ENCODE measurements at regions not wholly inside any gene's neighbourhood (a gene's known extent, or its start where the extent isn't known, plus 50 kb on each side); places are given as distances from the start of the nearest gene placed in this dataset.

- no peaks in the 10 kb centered on the region for H4K20me1 ChIP-seq (ENCODE audit: insufficient read depth)
- H3K27me3 ChIP-seq (ENCODE audit: insufficient read depth, low read depth, low read length) = no peaks in the 10 kb centered on the region
- H3K36me3 ChIP-seq (ENCODE audit: insufficient read depth, low read length) = no peaks in the 10 kb centered on the region
- no peaks in the 10 kb centered on the region for H3K9me2 ChIP-seq (ENCODE audit: insufficient read depth, low read length)
- no peak overlapping the region for H3K9ac ChIP-seq (ENCODE audit: low read length)
- no peaks in the 10 kb centered on the region for H3K9me3 ChIP-seq (ENCODE audit: low read length)
- H3K27ac ChIP-seq (ENCODE audit: low read length) = no peak overlapping the region
- no peaks in the 10 kb centered on the region for H3K79me2 ChIP-seq (replicated peaks; ENCODE audit: insufficient read depth, low read length)
- no peak overlapping the region for H2AFZ ChIP-seq (ENCODE audit: low read depth, low read length)
- no peak overlapping the region for H3K4me3 ChIP-seq (ENCODE audit: low read length)
- TF ChIP-seq, protein P1, sequence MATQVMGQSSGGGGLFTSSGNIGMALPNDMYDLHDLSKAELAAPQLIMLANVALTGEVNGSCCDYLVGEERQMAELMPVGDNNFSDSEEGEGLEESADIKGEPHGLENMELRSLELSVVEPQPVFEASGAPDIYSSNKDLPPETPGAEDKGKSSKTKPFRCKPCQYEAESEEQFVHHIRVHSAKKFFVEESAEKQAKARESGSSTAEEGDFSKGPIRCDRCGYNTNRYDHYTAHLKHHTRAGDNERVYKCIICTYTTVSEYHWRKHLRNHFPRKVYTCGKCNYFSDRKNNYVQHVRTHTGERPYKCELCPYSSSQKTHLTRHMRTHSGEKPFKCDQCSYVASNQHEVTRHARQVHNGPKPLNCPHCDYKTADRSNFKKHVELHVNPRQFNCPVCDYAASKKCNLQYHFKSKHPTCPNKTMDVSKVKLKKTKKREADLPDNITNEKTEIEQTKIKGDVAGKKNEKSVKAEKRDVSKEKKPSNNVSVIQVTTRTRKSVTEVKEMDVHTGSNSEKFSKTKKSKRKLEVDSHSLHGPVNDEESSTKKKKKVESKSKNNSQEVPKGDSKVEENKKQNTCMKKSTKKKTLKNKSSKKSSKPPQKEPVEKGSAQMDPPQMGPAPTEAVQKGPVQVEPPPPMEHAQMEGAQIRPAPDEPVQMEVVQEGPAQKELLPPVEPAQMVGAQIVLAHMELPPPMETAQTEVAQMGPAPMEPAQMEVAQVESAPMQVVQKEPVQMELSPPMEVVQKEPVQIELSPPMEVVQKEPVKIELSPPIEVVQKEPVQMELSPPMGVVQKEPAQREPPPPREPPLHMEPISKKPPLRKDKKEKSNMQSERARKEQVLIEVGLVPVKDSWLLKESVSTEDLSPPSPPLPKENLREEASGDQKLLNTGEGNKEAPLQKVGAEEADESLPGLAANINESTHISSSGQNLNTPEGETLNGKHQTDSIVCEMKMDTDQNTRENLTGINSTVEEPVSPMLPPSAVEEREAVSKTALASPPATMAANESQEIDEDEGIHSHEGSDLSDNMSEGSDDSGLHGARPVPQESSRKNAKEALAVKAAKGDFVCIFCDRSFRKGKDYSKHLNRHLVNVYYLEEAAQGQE (IDR thresholded peaks at IDR 0.05; ENCODE audit: borderline replicate concordance) = no peak
- TF ChIP-seq EZH2 (IDR thresholded peaks at IDR 0.05; ENCODE audit: borderline replicate concordance, insufficient read depth, low read length, poor library complexity, severe bottlenecking) (no peak), MXI1 (conservative IDR thresholded peaks at IDR 0.05; ENCODE audit: poor library complexity, severe bottlenecking) (no peak), RAD21 (conservative IDR thresholded peaks at IDR 0.05) (no peak), POLR2AphosphoS5 (IDR thresholded peaks at IDR 0.05) (no peak), EP300 (conservative IDR thresholded peaks at IDR 0.05; ENCODE audit: poor library complexity, severe bottlenecking) (no peak), SMC3 (conservative IDR thresholded peaks at IDR 0.05; ENCODE audit: poor library complexity) (no peak), TAF1 (IDR thresholded peaks at IDR 0.05; ENCODE audit: low read depth) (no peak)
- TF ChIP-seq, protein P2, sequence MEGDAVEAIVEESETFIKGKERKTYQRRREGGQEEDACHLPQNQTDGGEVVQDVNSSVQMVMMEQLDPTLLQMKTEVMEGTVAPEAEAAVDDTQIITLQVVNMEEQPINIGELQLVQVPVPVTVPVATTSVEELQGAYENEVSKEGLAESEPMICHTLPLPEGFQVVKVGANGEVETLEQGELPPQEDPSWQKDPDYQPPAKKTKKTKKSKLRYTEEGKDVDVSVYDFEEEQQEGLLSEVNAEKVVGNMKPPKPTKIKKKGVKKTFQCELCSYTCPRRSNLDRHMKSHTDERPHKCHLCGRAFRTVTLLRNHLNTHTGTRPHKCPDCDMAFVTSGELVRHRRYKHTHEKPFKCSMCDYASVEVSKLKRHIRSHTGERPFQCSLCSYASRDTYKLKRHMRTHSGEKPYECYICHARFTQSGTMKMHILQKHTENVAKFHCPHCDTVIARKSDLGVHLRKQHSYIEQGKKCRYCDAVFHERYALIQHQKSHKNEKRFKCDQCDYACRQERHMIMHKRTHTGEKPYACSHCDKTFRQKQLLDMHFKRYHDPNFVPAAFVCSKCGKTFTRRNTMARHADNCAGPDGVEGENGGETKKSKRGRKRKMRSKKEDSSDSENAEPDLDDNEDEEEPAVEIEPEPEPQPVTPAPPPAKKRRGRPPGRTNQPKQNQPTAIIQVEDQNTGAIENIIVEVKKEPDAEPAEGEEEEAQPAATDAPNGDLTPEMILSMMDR (IDR thresholded peaks at IDR 0.05; ENCODE audit: poor library complexity, severe bottlenecking) = no peak
- H3F3A ChIP-seq (ENCODE audit: insufficient read depth, low read length, poor library complexity, severe bottlenecking) = no peaks in the 10 kb centered on the region
- no peak overlapping the region for H3K4me2 ChIP-seq (ENCODE audit: low read length)
These were observed 265.9 kb upstream of the CDYL start for GRCh38 chr6:4510317-4510716.

DNA sequence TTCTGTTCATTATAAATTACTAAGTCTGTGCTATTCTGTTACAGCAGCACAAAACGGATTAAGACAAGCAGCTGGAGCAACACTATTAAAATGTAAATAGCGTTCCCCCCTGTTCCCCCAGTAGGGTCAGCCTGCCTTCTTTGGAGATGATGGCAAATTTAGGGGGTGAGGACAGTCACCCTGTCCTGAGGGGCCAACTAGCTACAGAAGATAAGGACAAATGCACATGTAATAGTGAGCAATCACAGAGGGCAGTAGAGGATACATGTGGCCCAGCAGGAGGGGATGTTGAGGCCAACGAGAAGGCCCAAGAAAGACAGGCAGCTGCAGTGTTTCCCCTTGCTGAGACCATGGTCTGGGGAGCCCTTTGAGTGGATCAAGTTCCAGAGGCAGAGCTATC, 266.7 kb upstream of the CDYL start:
- TF ChIP-seq, protein P2 (IDR thresholded peaks at IDR 0.05; ENCODE audit: poor library complexity, severe bottlenecking) = no peak
- Histone ChIP-seq H3K36me3 (ENCODE audit: insufficient read depth, low read length) (no peaks in the 10 kb centered on the region), H3F3A (ENCODE audit: insufficient read depth, low read length, poor library complexity, severe bottlenecking) (no peaks in the 10 kb centered on the region)

More for the DNA sequence above, 266.7 kb upstream of the CDYL start:
- no peaks in the 10 kb centered on the region for H4K20me1 ChIP-seq (ENCODE audit: insufficient read depth)
- H3K9me2 ChIP-seq (ENCODE audit: insufficient read depth, low read length) = no peaks in the 10 kb centered on the region
- no peak overlapping the region for H3K4me2 ChIP-seq (ENCODE audit: low read length)
- H3K9me3 ChIP-seq (ENCODE audit: low read length) = no peaks in the 10 kb centered on the region
- H3K79me2 ChIP-seq (replicated peaks; ENCODE audit: insufficient read depth, low read length) = no peaks in the 10 kb centered on the region
- H2AFZ ChIP-seq (ENCODE audit: low read depth, low read length) = no peak overlapping the region
- no peak overlapping the region for H3K4me3 ChIP-seq (ENCODE audit: low read length)
- H3K9ac ChIP-seq (ENCODE audit: low read length) = no peak overlapping the region
- H3K27me3 ChIP-seq (ENCODE audit: insufficient read depth, low read depth, low read length) = no peaks in the 10 kb centered on the region
- no peak overlapping the region for H3K27ac ChIP-seq (ENCODE audit: low read length)
